ENCODE measurements at regions not wholly inside any gene's neighbourhood (a gene's known extent, or its start where the extent isn't known, plus 50 kb on each side); places are given as distances from the start of the nearest gene placed in this dataset.
"Not testable (repeated sequence)": the region's sequence is repeated elsewhere in the genome, so short reads cannot be mapped to it uniquely, and the experiment has no call there.

- Mint-ChIP-seq H3K27ac (no peak overlapping the region), H3K27me3 (peaks cover 3% of the 10 kb centered on the region), H3K9me3 (no peaks in the 10 kb centered on the region), H3K4me3 (no peak overlapping the region), H3K36me3 (ENCODE audit: low read depth) (no peaks in the 10 kb centered on the region), H3K4me1 (no peaks in the 10 kb centered on the region)
- intact Hi-C loops (cut with micrococcal nuclease): no loop called here
- no peak for DNase-seq
These were observed 73.6 kb upstream of the RGPD5 start for GRCh38 chr2:109720380-109721106.

- H3K36me3 Mint-ChIP-seq (ENCODE audit: low read depth): no peaks in the 10 kb centered on the region
- no peak for DNase-seq
- no peak overlapping the region for H3K4me3 Mint-ChIP-seq
- no peaks in the 10 kb centered on the region for H3K9me3 Mint-ChIP-seq
- H3K27me3 Mint-ChIP-seq: peaks cover 3% of the 10 kb centered on the region
- H3K4me1 Mint-ChIP-seq: no peaks in the 10 kb centered on the region
- intact Hi-C loops (cut with micrococcal nuclease): no loop called here
- H3K27ac Mint-ChIP-seq: no peak overlapping the region
These were observed 73.0 kb upstream of the RGPD5 start for GRCh38 chr2:109721135-109721534.

- H3K27me3 Mint-ChIP-seq: peaks cover 3% of the 10 kb centered on the region
- no peaks in the 10 kb centered on the region for H3K36me3 Mint-ChIP-seq (ENCODE audit: low read depth)
- intact Hi-C loops (cut with micrococcal nuclease): no loop called here
- no peak overlapping the region for H3K4me3 Mint-ChIP-seq
- no peaks in the 10 kb centered on the region for H3K4me1 Mint-ChIP-seq
- H3K9me3 Mint-ChIP-seq: no peaks in the 10 kb centered on the region
- peak; percentile 15 for DNase-seq
- no peak overlapping the region for H3K27ac Mint-ChIP-seq
These were observed 72.5 kb upstream of the RGPD5 start for GRCh38 chr2:109721626-109722025.

GRCh38 chr2:109722026-109722425, 72.1 kb upstream of the RGPD5 start:
- Mint-ChIP-seq H3K27me3 (peaks cover 3% of the 10 kb centered on the region), H3K4me1 (no peaks in the 10 kb centered on the region), H3K36me3 (ENCODE audit: low read depth) (no peaks in the 10 kb centered on the region), H3K27ac (no peak overlapping the region), H3K9me3 (no peaks in the 10 kb centered on the region), H3K4me3 (no peak overlapping the region)
- peak; percentile 32 for DNase-seq
- intact Hi-C loops (cut with micrococcal nuclease): no loop called here

GRCh38 chr2:109722640-109723039, 71.5 kb upstream of the RGPD5 start:
- DNase-seq: peak; percentile 0
- H3K27me3 Mint-ChIP-seq; H3K36me3 Mint-ChIP-seq (ENCODE audit: low read depth); intact Hi-C loops (cut with micrococcal nuclease); H3K4me3 Mint-ChIP-seq; H3K4me1 Mint-ChIP-seq; H3K27ac Mint-ChIP-seq; H3K9me3 Mint-ChIP-seq: not testable (repeated sequence)

- DNase-seq: peak; percentile 37
- intact Hi-C loops (cut with micrococcal nuclease); H3K4me3 Mint-ChIP-seq; H3K9me3 Mint-ChIP-seq; H3K36me3 Mint-ChIP-seq (ENCODE audit: low read depth); H3K27me3 Mint-ChIP-seq; H3K4me1 Mint-ChIP-seq; H3K27ac Mint-ChIP-seq: not testable (repeated sequence)
These were observed 71.0 kb upstream of the RGPD5 start for GRCh38 chr2:109723153-109723552.

GRCh38 chr2:109724533-109725460, 69.3 kb upstream of the RGPD5 start:
- no peak overlapping the region for H3K27ac Mint-ChIP-seq
- DNase-seq: peak; percentile 38
- no peaks in the 10 kb centered on the region for H3K4me1 Mint-ChIP-seq
- no peaks in the 10 kb centered on the region for H3K36me3 Mint-ChIP-seq (ENCODE audit: low read depth)
- H3K4me3 Mint-ChIP-seq: no peak overlapping the region
- H3K9me3 Mint-ChIP-seq: no peaks in the 10 kb centered on the region
- peaks cover 3% of the 10 kb centered on the region for H3K27me3 Mint-ChIP-seq
- intact Hi-C loops (cut with micrococcal nuclease): no loop called here

- H3K36me3 Mint-ChIP-seq (ENCODE audit: low read depth): no peaks in the 10 kb centered on the region
- peak; percentile 24 for DNase-seq
- no peak overlapping the region for H3K4me3 Mint-ChIP-seq
- no peaks in the 10 kb centered on the region for H3K9me3 Mint-ChIP-seq
- no peak overlapping the region for H3K27ac Mint-ChIP-seq
- peaks cover 6% of the 10 kb centered on the region for H3K27me3 Mint-ChIP-seq
- no peaks in the 10 kb centered on the region for H3K4me1 Mint-ChIP-seq
- intact Hi-C loops (cut with micrococcal nuclease): no loop called here
These were observed 67.5 kb upstream of the RGPD5 start for GRCh38 chr2:109726379-109727270.

GRCh38 chr2:109727929-109728447, 66.1 kb upstream of the RGPD5 start:
- intact Hi-C loops (cut with micrococcal nuclease): no loop called here
- no peaks in the 10 kb centered on the region for H3K36me3 Mint-ChIP-seq (ENCODE audit: low read depth)
- peaks cover 8% of the 10 kb centered on the region for H3K27me3 Mint-ChIP-seq
- H3K27ac Mint-ChIP-seq: no peak overlapping the region
- H3K4me3 Mint-ChIP-seq: no peak overlapping the region
- H3K4me1 Mint-ChIP-seq: no peaks in the 10 kb centered on the region
- no peak for DNase-seq
- no peaks in the 10 kb centered on the region for H3K9me3 Mint-ChIP-seq

- H3K36me3 Mint-ChIP-seq (ENCODE audit: low read depth); H3K4me1 Mint-ChIP-seq; H3K27ac Mint-ChIP-seq; H3K9me3 Mint-ChIP-seq; intact Hi-C loops (cut with micrococcal nuclease); H3K4me3 Mint-ChIP-seq: not testable (repeated sequence)
- peak; percentile 16 for DNase-seq
- H3K27me3 Mint-ChIP-seq: peaks cover 19% of the 10 kb centered on the region
These were observed 60.4 kb upstream of the RGPD5 start for GRCh38 chr2:109733746-109734145.

GRCh38 chr2:109736177-109736827, 57.8 kb upstream of the RGPD5 start:
- intact Hi-C loops (cut with micrococcal nuclease): no loop called here
- peak; percentile 66 for DNase-seq

More at GRCh38 chr2:109736177-109736827, 57.8 kb upstream of the RGPD5 start:
- peaks cover 17% of the 10 kb centered on the region for H3K27me3 Mint-ChIP-seq
- no peak overlapping the region for H3K4me3 Mint-ChIP-seq
- no peaks in the 10 kb centered on the region for H3K9me3 Mint-ChIP-seq
- H3K36me3 Mint-ChIP-seq (ENCODE audit: low read depth): no peaks in the 10 kb centered on the region
- no peaks in the 10 kb centered on the region for H3K4me1 Mint-ChIP-seq
- no peak overlapping the region for H3K27ac Mint-ChIP-seq
